GM20431 (cell line): ENCODE measurements at regions not wholly inside any gene's neighbourhood (a gene's known extent, or its start where the extent isn't known, plus 50 kb on each side); places are given as distances from the start of the nearest gene placed in this dataset.

Source experiments
- in situ Hi-C: fragments of 300-500 bp; cut with MseI, MboI; formaldehyde crosslinking; loops from one replicate; pipeline ENCODE4 v1.15.0; 2020; ENCODE audit warnings: low sequenced_read_pairs; ENCODE audit not compliant: unreplicated experiment

DNA sequence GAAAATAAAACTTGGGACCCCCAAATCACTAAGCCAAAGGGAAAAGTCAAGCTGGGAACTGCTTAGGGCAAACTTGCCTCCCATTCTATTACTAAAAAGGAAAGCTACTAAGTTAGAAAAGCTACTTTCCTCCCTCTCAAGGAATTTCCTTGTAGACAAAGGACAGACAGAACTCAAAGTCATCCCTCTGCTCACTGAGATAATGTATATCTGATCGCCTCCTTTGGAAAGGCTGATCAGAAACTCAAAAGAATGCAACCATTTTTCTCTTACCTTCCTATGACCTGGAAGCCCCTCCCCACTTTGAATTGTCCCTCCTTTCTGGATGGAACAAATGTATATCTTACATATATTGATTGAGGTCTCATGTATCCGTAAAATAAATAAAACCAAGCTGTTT, 190.5 kb upstream of the DCN start:
- in situ Hi-C loops: no loop called here

DNA sequence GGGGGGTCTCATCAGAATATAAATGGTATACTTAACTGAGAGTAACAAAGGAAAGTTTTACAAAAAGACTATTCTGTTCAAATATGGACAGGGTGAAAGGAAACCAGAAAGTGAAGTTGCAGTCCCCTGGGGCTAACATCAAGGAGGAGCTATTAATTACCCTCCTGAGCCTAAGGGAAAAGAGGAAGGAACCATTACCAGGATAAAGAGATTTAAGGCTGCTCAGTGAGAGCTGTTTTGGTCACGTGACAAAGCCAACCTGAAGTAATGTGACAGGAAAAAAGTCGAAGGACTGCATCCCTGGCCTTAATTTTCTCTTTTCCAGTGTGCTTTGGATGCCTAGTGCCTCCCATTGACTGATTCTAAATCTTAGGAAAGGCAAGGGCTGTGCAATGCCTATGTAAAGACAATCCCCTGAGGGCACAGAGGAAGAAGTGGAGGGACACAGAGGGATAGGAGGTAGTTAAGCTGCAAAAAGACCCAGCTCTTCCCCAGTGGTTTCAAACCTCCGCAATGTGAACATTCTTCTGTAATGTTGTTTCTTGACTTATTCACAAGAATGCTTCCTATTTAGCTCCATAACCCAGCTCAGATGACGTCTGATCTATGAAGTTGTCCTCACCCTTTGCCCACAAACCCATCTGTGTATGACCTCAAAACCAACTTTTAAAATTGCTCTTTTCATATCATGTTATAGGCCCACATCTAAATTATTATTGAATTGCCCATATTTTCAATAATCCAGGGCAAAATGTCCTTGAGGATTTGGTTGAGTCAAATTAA, 187.7 kb upstream of the DCN start:
- in situ Hi-C loops: no loop called here

DNA sequence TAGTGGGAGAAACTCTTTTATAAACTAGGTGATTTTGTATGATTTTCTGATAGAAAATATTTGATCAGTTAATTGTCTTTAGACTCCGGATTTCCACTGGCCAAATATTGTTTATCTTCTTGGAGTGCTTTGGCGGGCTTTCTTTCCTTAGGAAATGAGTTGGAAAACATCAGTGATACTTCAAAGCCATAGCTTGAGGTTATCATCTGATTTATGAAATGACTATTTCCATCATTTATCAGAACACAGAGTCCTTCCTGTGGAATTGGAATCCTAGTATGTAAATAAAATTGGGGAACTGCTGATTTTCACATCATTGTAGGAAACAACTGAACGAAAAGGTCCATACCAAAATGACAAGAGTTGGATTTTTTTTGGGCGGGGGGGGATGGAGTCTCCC, 186.0 kb upstream of the DCN start:
- in situ Hi-C loops: no loop called here

DNA sequence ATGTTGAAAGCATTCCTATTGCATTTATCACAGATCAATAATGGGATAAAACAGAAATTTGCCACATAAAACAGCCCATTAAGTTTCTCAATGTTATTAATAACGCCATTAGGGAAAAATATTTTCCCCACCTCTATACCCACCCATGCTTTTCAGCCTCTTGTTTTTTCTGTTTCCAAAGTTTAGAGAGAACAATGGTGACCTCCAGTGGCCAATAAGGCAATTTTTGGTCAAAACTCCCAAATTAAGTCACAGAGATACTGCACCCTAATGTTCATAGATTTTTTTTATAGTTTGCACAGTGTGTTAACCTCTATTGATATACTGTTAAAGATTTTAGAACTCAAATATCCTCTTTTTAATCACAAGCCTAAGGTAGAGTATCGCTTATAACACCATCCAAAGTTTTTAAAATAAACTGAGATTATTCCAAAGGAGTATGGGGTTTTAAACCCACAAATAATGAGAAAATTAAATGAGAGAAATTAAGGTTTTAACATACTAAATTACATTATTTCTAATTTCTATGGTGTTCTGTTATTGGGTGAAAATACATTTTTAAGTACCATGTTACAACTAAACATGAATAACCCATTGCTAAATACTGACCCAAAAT, 184.7 kb upstream of the DCN start:
- in situ Hi-C loops: no loop called here

DNA sequence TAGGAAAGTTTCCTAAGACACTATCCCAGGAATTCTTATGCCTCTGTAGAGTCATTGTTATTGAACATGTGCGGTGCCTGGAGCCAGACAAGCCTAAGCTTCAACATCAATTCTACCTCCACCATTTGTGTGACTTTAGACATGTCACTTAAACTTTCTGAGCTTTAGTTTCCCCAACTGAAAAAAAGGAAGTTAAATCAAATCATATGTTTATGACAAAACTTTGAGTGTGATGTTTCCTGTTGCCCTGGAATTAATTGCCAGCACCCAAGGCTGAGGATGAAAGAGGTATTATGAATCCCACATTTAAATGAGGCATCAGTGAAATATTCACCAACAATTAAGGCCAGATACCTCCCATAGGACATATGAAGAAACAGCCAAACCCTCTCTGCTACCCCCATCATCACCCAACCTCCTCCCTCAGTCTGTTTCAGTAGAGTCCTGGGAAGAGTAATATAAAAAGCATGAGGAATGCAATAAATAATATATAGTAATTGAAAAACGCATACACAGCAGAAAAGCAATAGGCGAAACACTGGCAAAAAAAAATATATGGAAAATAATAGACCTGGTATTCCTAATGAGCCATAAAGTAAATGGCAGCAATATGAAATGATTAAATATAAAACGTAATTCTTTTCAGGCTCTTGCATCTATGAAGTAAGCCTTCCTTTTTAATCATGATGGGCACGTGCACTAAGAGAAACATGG, 182.0 kb upstream of the DCN start:
- in situ Hi-C loops: no loop called here

DNA sequence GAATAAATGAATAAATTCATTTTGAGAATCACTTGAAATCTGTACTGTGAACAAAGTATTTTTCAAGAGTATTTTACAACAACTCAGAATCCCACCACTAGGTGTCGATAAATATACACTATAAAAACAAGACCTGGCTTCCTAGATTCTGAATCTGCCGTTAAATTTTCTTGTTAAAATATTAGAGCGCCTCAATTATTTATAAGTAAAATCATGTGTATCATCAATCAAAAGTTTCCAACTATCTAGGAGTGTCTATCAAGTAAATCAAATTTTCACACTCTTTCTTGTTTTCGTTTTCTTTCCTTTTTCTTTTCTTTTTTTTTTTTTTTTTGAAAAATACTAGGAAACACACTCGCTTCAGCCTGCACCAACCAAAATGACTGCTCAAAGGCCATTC, 179.2 kb upstream of the DCN start:
- in situ Hi-C loops: no loop called here

DNA sequence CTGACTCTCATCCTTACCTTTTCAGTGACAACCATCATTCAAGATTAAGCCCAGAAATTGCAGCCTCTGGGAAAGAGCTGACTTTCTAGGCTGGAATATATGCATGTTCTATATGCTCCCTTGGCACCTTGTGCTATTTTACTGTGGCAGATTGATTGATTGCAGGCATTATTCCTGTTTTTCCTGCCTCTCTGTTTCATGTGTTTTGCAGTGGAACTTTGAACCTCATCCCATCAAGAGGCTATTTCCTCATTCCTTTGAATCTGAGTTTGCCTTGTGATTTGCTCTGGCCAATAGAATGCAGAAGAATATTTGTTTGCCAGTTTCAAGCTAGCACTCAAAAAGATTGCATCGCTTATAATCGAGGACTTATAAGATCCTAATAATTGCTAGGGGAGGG, 174.8 kb upstream of the DCN start:
- in situ Hi-C loops: no loop called here

DNA sequence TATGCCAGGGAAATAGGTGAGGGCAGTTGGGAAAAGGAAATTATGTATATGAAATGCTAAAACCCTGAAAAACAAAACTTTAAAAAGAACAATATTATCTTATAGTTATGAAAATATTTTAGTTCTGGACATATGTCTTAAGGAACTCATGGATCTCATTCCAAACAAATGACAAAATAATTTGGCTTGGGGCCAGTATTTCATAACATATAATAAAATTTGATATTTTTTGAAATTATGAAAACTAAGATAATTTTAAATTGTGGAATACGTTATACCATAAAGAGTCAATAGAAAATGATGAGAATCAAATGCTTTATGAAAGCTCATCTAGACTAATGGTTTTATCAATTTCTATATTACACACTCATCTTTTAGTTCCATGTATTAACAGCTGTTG, 173.8 kb upstream of the DCN start:
- in situ Hi-C loops: no loop called here

DNA sequence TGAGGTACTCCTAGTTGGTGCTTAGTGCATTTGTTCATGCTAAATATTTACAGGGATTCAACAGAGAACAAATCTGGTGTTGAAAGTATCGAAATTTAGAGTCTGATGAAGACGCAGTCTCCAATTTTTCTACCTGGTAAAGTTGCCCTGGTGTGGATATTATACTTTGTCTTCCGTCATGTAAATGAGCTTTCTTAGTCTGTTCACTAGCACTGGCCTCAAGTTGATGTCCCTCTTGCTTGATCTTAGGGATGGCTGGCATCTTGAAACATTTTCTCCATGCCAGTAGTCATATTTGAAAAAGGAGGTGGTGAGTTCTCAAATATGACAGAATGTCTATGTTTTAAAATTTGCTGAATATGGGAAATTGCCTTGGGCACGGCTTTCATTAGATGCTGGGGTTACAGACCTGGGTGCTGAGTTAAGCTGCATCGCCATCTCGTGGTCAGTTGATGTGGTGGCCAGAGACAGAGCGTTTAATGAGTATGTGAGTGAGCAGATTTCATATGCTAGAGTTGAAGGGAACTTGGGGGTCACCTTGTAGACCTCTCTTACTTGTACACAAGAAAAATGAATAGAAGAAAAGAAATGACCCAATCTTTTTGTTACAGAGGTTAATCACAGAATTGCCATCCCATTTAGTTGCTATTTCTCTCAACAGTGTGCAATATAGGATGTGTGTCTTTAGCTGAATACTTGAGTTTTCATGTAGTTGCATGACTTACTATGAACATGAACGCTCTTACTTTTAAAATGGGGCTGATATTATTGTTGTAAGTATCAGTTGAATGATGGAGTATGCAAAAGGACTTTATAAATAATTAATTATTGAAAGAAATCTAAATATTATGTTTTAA, 172.8 kb upstream of the DCN start:
- in situ Hi-C loops: no loop called here

DNA sequence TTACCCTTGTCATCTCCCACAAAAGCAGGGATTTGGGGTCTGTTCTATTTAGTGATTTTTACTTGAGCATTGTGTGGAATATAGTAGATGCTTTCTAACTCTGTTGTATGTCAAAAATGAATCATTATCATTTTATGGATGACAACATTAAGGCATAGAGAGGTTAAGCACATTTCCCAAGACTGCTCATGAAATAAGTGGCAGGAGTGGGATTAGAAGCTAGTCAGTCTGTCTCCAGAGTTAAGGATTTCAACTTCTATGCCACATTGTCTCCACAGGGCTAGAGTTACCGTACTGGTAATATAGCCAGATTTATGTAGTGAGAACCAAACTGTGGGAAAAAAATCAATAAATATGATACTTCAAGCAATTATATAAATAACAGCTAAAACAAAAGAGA, 170.6 kb upstream of the DCN start:
- in situ Hi-C loops: no loop called here

DNA sequence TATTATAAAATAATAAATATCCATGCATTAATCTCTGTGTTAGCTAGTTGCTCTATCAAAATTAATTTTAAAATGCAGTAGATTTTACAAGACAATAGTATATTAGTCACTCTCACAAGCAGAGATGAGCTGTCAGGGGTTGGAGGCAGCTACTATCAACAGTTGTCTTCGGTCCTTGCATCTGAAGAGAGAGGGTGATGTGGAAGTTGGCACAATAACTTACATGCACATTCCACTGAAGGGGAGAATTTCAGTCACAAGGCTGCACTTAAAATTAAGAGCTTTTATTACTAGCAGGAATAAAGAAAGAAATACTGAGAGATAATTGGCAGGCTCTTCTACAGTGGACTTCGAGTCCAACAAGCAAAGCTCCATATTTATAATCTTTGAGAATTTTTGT, 166.9 kb upstream of the DCN start:
- in situ Hi-C loops: loop anchor here (25.0 kb wide), 1 partner anchor 362 kb away; no protein-coding TSS in a partner anchor

DNA sequence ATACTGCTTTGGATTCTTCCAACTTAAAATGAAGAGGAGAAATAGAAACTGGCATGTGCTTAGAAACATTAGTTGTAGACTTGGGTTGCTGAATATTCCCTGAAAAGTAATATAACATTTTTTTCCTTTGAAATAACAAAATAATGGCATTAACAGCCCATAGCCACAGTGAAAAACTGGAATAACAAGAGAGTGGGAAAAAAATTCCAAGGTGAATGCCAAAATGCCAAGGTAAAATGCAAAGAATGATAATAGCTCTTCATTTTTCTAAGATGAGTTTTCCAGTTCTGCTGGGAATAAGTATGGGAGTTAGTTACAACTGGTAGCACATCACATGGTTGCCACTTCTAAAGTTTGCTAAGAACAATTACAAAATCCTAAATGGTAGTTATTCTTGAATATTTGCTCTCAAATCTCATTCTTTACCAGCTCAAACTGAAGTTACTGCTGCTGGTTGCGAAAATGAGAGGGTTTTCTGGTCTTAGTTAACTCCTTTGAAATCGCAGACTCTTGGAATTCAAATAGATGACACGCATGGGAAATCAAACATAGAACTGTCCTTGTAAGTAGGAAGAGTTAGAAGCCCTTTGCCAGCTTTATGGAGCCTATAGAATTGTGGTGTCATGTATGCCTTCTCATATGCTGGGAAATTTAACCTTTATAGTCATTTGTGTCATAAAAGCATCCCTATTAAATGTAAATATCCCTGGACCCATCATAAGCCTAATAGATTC, 165.0 kb upstream of the DCN start:
- in situ Hi-C loops: loop anchor here (25.0 kb wide), 1 partner anchor 360 kb away; no protein-coding TSS in a partner anchor

DNA sequence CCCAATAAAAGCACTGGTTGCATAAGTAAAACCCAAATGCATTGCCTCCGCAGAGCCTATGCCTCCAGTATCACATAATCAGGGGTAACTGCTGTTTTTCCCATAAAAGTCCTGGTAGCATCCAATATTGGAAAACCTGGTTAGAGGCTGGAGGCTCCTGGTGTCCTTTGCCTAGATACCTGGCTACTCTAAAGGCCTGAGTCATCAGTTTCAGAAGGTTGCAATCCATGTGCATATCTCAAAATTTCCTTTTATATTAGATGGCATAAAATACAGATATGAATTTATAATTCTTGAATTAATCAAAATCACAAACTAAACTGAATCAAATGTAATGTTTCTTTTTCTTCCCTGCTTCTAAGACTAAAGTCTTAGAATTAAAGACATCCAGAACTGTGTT, 164.2 kb upstream of the DCN start:
- in situ Hi-C loops: loop anchor here (25.0 kb wide), 1 partner anchor 360 kb away; no protein-coding TSS in a partner anchor

DNA sequence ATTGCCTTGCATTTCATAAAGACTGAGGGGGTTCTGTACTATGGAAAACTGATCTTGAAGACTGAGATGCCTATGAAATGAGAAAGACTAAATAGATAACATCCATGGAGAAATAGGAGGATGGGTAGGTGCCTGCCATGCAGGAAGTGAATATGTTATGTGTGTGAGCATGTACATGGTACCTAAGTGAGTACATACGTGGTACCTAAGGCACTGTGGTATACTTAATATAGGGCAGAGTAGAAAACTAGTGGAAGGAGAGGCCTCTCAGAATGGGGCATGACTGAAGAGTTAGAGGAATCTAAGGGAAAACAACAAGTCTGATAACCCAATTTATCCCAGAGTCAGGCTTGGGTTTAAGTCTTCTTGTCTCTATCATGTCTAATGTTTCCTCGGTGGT, 161.8 kb upstream of the DCN start:
- in situ Hi-C loops: loop anchor here (25.0 kb wide), 1 partner anchor 357 kb away; no protein-coding TSS in a partner anchor

DNA sequence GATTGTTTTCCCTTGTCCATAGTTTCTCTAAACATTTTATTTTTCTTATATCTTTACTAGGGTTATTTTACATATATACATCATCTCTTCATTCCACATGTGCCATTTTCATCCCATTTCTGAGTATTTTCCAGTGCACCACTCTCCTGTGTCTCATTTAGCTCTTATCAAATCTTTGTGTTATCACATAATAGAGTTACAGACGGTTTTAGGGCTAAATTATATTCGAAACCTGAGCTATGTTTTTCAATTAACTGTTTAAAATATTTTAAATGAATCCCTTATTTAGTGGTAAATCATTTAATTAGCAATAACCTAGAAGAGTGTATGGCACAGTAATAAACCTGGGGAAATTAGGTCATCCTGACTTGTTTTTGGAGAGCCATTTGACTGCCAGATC, 160.4 kb upstream of the DCN start:
- in situ Hi-C loops: loop anchor here (25.0 kb wide), 1 partner anchor 356 kb away; no protein-coding TSS in a partner anchor

DNA sequence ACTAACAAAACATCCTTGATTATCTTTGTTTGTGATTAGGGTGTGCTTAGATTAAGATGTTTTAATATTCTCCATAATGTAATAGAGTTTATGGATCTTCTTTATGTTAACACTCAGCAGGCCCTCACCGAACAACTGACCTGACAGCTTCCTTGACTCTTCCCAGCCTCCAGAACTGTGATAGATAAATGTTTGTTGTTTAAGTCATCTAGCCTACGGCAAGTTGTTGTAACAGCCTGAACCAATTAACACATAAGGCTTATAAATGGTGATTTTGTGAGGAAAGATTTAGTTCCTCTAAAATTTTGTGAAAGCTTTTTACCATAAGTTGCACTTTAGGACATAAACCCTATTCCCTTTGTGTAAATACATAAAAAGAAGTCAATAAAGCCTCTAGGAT, 156.5 kb upstream of the DCN start:
- in situ Hi-C loops: loop anchor here (25.0 kb wide), 1 partner anchor 352 kb away; no protein-coding TSS in a partner anchor

DNA sequence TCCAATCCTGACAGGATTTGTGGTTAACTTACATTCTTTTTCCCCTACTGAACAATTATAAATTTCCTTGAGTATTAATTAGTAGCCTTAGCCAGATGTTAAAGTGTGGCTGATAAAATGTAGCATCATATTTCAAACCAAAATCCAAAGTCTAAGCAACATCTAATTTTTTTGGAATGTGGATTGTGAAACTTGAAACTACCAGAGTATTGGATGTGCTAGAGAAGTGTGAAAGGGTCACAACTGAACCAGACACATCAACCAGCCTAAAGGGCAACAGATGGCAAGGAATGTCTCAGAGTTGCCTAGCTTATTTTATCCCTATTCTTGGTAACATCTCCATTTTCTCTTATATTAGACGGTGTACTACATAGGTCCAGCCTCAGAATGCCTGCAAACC, 153.1 kb upstream of the DCN start:
- in situ Hi-C loops: loop anchor here (25.0 kb wide), 1 partner anchor 348 kb away; no protein-coding TSS in a partner anchor

DNA sequence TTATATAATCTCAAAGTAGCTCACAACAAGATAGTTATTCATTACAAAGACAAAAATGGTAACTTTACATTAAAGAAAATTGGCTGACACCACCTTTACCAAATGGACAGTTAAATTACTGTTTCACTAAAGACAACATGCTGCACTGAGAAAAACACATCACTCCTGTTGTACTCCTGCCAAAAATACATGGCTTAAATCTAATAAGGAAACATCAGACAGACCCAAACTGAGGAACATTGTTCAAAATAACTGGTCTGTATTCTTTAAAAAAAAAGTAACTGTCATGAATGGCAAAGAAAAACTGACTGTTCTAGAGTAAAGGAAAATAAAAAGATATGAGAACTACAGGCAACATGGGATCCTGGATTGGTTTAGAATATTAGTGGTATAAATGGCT, 151.3 kb upstream of the DCN start:
- in situ Hi-C loops: loop anchor here (25.0 kb wide), 1 partner anchor 347 kb away; no protein-coding TSS in a partner anchor

DNA sequence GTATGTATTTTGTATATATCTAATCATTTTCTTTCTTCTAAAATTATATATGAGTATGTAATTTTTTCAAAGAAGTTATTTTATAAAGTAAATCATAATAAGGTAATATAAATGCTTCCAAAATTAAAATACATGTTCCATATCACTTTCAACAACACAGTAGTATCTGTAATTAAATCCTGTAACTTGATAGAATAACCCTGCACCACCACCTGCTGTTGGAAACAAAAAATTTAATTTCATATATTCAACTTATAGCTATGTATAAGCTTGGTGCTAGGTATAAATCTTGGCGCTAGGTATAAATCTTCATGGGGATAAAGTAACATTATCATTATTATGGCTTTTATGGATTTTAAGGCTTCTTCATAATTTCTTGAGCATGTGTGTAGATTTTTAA, 149.7 kb upstream of the DCN start:
- in situ Hi-C loops: loop anchor here (25.0 kb wide), 1 partner anchor 345 kb away; no protein-coding TSS in a partner anchor
